AG09309 (cell line): ENCODE measurements at regions not wholly inside any gene's neighbourhood (a gene's known extent, or its start where the extent isn't known, plus 50 kb on each side); places are given as distances from the start of the nearest gene placed in this dataset.

Experiments used
- DNase-seq: peaks from one replicate; pipeline ENCODE4 v3.0.0-alpha.2; 2010; ENCODE audit warnings: low read depth
- H3K4me3 ChIP-seq: 2 replicates; pipeline ENCODE4 v1.5.1; 2011; ENCODE audit warnings: mild to moderate bottlenecking, low read depth, low read length, moderate library complexity; ENCODE audit not compliant: control insufficient read depth
- TF ChIP-seq, protein P1 (sequence below): IDR thresholded peaks from 2 replicates; pipeline ENCODE4 v1.5.1; 2011; ENCODE audit warnings: mild to moderate bottlenecking, low read depth, low read length, inconsistent platforms; ENCODE audit not compliant: insufficient read depth, control insufficient read depth; ENCODE audit errors: missing control alignments

DNA sequence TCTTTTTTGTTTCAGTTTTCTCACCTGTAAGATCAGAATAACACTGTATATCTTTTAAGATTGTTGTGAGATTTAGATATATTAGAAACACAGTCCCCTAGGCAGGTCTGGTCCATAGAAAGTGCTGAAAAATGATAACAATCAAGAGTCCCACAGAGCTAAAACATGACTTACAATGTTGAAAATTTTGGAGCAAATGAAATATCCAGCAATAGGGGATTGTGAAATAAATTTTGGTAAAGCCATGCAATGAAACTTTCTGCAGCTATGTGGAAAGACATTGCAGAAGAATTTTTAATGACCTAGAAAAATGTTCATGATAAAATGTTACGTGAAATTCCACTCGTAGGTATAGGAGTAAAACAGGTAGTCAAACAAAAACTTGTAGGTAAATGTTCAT is 127.6 kb upstream of the SERPINE2 start:
- TF ChIP-seq, protein P1, sequence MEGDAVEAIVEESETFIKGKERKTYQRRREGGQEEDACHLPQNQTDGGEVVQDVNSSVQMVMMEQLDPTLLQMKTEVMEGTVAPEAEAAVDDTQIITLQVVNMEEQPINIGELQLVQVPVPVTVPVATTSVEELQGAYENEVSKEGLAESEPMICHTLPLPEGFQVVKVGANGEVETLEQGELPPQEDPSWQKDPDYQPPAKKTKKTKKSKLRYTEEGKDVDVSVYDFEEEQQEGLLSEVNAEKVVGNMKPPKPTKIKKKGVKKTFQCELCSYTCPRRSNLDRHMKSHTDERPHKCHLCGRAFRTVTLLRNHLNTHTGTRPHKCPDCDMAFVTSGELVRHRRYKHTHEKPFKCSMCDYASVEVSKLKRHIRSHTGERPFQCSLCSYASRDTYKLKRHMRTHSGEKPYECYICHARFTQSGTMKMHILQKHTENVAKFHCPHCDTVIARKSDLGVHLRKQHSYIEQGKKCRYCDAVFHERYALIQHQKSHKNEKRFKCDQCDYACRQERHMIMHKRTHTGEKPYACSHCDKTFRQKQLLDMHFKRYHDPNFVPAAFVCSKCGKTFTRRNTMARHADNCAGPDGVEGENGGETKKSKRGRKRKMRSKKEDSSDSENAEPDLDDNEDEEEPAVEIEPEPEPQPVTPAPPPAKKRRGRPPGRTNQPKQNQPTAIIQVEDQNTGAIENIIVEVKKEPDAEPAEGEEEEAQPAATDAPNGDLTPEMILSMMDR = no peak
- DNase-seq = no peak
- no peak overlapping the region for H3K4me3 ChIP-seq

DNA sequence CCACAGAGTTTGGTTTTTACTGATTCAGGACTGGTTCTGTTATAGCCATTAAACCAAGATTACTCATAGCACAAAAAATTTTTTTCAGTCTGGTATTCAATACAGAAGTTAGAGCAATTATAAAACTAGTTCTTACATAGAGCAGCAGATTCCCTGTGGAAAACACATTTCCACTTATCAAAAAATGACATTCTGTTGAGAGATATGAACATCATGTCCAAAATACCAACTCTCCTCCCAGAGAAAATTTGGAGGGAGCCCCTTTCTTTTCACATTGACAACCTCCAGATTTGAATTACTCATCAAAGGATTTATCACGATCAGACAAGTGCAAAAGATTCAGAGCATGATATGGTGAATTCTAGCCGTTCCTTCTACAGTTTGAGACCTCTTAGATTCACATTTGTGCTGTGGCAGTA is 126.8 kb upstream of the SERPINE2 start:
- TF ChIP-seq, protein P1 = no peak
- no peak for DNase-seq
- no peak overlapping the region for H3K4me3 ChIP-seq

DNA sequence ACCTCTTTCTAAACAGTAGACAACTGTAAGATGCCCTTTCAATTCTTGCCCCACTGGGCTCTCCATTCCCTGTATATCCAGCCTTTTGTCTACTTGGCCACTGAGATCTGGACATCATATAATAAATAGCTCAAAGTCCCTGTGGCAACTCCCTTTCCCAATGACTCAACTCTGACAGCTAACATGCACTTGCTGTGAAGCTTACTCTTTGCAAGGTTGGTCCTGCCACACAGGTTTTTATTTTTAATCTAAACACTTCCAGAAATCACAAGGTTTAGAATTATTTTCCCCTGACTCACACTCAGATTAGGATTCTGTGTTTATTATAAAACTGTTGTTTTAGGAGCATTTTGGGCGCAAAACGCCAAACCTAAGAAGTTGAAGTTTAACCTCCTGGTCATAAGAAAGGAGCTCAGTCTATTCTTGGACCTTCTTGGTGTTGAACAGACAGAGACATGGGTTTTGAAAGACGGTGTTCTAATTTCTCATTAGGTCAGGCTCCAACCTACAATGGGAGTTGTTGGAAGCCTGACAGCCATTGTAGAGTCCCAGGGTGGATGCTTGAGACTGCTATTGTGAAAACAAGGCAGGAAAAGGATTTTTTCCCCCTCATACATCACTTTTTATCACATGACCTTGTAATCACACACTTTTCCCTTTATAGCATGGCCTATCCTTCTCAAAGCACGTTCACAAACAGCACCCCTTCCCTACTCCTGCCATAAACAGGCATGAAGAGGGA is 124.7 kb upstream of the SERPINE2 start:
- no peak for DNase-seq
- H3K4me3 ChIP-seq = no peak overlapping the region
- TF ChIP-seq, protein P1 = no peak

DNA sequence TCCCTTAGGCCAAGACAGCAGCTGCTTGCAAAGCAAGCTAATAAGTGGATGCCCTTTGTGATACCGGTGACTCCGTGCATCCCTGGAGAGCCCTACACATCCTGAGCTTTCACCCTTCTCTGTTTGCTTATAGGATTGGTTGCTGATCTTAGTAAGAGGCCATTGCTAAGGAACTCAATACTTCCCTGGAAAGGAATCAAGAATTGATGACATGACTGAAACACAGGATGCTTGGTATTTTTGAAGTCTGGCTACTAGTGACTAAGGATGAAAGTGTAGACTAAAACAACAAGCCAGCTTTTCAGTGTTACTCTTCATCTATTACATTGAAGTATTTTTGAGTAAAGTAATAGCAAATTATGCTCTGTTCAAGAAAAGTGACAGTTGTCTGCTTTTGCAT is 123.0 kb upstream of the SERPINE2 start:
- TF ChIP-seq, protein P1 = no peak
- H3K4me3 ChIP-seq = no peak overlapping the region
- no peak for DNase-seq

DNA sequence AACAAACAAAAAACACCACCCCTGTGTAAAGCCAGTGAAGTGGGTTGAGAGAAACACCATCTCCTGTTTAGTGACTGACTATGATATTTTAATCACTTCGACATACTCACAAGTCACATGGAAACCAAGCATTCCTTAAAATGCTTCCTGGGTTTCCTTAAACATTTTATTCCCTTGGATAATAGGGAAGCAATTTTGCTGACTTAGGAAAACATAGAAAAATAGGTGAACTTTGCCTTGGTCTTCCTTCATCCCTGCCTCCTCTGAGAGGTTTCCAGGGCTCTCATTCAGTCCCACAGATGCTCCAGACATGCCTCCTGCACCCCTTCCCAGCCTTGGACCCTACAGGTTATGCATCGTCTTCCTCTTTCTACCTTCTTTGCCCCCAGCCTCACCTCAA is 122.6 kb upstream of the SERPINE2 start:
- no peak for DNase-seq
- H3K4me3 ChIP-seq = no peak overlapping the region
- TF ChIP-seq, protein P1 = no peak

DNA sequence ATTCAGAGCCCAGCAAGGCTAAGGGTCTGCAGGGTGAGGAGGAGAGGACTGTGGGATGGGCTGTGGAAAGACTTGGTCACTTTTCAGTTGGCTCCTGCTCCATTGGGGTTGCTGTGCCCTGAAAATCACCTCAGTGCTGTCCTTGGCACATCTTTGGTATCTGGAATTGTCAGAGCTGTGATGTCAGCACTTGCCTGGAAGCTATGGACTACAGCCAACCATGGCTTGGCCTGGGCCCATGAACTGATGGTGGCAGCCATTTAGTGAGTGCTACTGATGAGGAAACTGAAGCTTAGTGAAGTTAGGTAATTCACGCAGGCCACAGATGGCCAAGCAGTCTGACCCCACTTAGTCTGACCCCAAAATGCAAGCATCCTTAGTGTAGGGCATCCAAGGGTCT is 121.8 kb upstream of the SERPINE2 start:
- H3K4me3 ChIP-seq = no peak overlapping the region
- no peak for DNase-seq
- TF ChIP-seq, protein P1 = no peak
